Neuronal stem cell (in vitro differentiated cells): ENCODE measurements at regions not wholly inside any gene's neighbourhood (a gene's known extent, or its start where the extent isn't known, plus 50 kb on each side); places are given as distances from the start of the nearest gene placed in this dataset.

Source experiments
- DNase-seq: peaks from one replicate; pipeline ENCODE4 v3.0.0-alpha.2; 2013; ENCODE audit warnings: low spot score
- H2AFZ ChIP-seq: one replicate; pipeline ENCODE4 v1.6.1; 2013; ENCODE audit warnings: mild to moderate bottlenecking, low read length, inconsistent platforms
- H2AK5ac ChIP-seq: 2 replicates; pipeline ENCODE4 v1.6.1; 2013; ENCODE audit warnings: low read depth, mild to moderate bottlenecking, inconsistent platforms, low read length, moderate library complexity, mixed read lengths
- H2BK120ac ChIP-seq: 2 replicates; pipeline ENCODE4 v1.6.1; 2013; ENCODE audit warnings: low read depth, mild to moderate bottlenecking, inconsistent platforms, low read length, moderate library complexity, mixed read lengths
- H2BK12ac ChIP-seq: one replicate; pipeline ENCODE4 v1.6.1; 2013; ENCODE audit warnings: low read length, inconsistent platforms
- H2BK15ac ChIP-seq: 2 replicates; pipeline ENCODE4 v1.6.1; 2013; ENCODE audit warnings: mild to moderate bottlenecking, low read length, inconsistent platforms, mixed read lengths
- H2BK5ac ChIP-seq: one replicate; pipeline ENCODE4 v1.6.1; 2013; ENCODE audit warnings: inconsistent platforms, mild to moderate bottlenecking, low read length, moderate library complexity
- H3K14ac ChIP-seq: one replicate; pipeline ENCODE4 v1.6.1; 2013; ENCODE audit warnings: low read length, inconsistent platforms
- H3K18ac ChIP-seq: 2 replicates; pipeline ENCODE4 v1.6.1; 2013; ENCODE audit warnings: low read length, inconsistent platforms
- H3K23ac ChIP-seq: 2 replicates; pipeline ENCODE4 v1.6.1; 2013; ENCODE audit warnings: low read depth, mild to moderate bottlenecking, mixed read lengths, low read length, inconsistent platforms; ENCODE audit not compliant: poor library complexity
- H3K27ac ChIP-seq: replicated peaks from 3 replicates; pipeline ENCODE4 v1.5.1; 2013; ENCODE audit warnings: low read length, inconsistent platforms
- H3K27me3 ChIP-seq, 3 experiments: 2 replicates each; pipeline ENCODE4 v1.6.1; 2013; ENCODE audit warnings: low read length in 3 of 3, mild to moderate bottlenecking in 2 of 3, inconsistent platforms in 1 of 3, low read depth in 1 of 3, mixed read lengths in 1 of 3, moderate library complexity in 1 of 3; ENCODE audit not compliant: control insufficient read depth in 3 of 3, insufficient read depth in 3 of 3
- H3K36me3 ChIP-seq, 2 donors: replicated peaks in 1 of 2; 2 replicates each; pipeline ENCODE4 v1.6.1; 2013; ENCODE audit warnings: low read length in 2 of 2; ENCODE audit not compliant: control insufficient read depth in 2 of 2, insufficient read depth in 2 of 2
- H3K4ac ChIP-seq: 2 replicates; pipeline ENCODE4 v1.6.1; 2013; ENCODE audit warnings: inconsistent platforms, mild to moderate bottlenecking, low read length, moderate library complexity
- H3K4me1 ChIP-seq, 2 donors: 1 replicate in 1 of 2; 2 replicates in 1 of 2; pipeline ENCODE4 v1.6.1; 2013; ENCODE audit warnings: low read length in 2 of 2, low read depth in 1 of 2; ENCODE audit not compliant: control insufficient read depth in 2 of 2, insufficient read depth in 1 of 2
- H3K4me2 ChIP-seq: one replicate; pipeline ENCODE4 v1.6.1; 2013; ENCODE audit warnings: mild to moderate bottlenecking, low read length, inconsistent platforms; ENCODE audit not compliant: insufficient read depth, poor library complexity, severe bottlenecking
- H3K4me3 ChIP-seq, 2 donors: 2 replicates each; pipeline ENCODE4 v1.5.1; 2013; ENCODE audit warnings: low read length in 2 of 2, mild to moderate bottlenecking in 2 of 2, inconsistent platforms in 1 of 2, moderate library complexity in 1 of 2
- H3K79me1 ChIP-seq: one replicate; pipeline ENCODE4 v1.6.1; 2013; ENCODE audit warnings: low read depth, mild to moderate bottlenecking, inconsistent platforms, low read length, moderate library complexity
- H3K9ac ChIP-seq: one replicate; pipeline ENCODE4 v1.6.1; 2013; ENCODE audit warnings: mild to moderate bottlenecking, low read depth, low read length, inconsistent platforms; ENCODE audit not compliant: poor library complexity
- H3K9me3 ChIP-seq, 2 donors: replicated peaks in 1 of 2; 2 replicates each; pipeline versions ENCODE3 to v1.6.1; 2013; ENCODE audit warnings: low read length in 2 of 2, mild to moderate bottlenecking in 2 of 2, inconsistent platforms in 1 of 2, low read depth in 1 of 2, mixed read lengths in 1 of 2, moderate library complexity in 1 of 2; ENCODE audit not compliant: control insufficient read depth in 2 of 2, insufficient read depth in 1 of 2
- H4K8ac ChIP-seq: one replicate; pipeline ENCODE4 v1.6.1; 2013; ENCODE audit warnings: low read depth, mild to moderate bottlenecking, inconsistent platforms, low read length, moderate library complexity
- H4K91ac ChIP-seq: one replicate; pipeline ENCODE4 v1.6.1; 2013; ENCODE audit warnings: low read length, low read depth, mild to moderate bottlenecking, inconsistent platforms; ENCODE audit not compliant: poor library complexity
- WGBS, 2 donors: extraction: QIAGEN DNeasy Blood & Tissue Kit; methylation state at CpG; one replicate each; pipeline ENCODE4 v1.1.7; 2013; ENCODE audit warnings: missing lambda C conversion rate in 2 of 2, mixed read lengths in 1 of 2; ENCODE audit not compliant: insufficient read length in 2 of 2, insufficient replicate concordance in 1 of 2; ENCODE audit errors: extremely low coverage in 2 of 2; 5-methylcytosine and 5-hydroxymethylcytosine counted together

GRCh38 chr3:135788978-135789377 is 176.6 kb upstream of the PPP2R3A start:
- Histone ChIP-seq H2BK15ac (no peak overlapping the region), H3K4me2 (no peak overlapping the region), H2BK5ac (no peak overlapping the region), H3K23ac (no peak overlapping the region), H4K8ac (no peak overlapping the region), H3K27me3 (no peaks in the 10 kb centered on the region), H4K91ac (no peak overlapping the region), H2AFZ (no peak overlapping the region), H3K18ac (no peak overlapping the region), H3K27ac (no peak overlapping the region), H3K79me1 (no peaks in the 10 kb centered on the region), H3K36me3 (no peaks in the 10 kb centered on the region), H3K9ac (no peak overlapping the region), H3K4me3 (no peak overlapping the region), H2BK12ac (no peak overlapping the region), H3K14ac (no peak overlapping the region), H2BK120ac (no peak overlapping the region), H2AK5ac (no peak overlapping the region), H3K4me1 (no peaks in the 10 kb centered on the region), H3K4ac (no peak overlapping the region), H3K9me3 (no peaks in the 10 kb centered on the region)
- no CpG with 5 or more reads among the region's 2 CpGs for WGBS, 2 donors
- no peak for DNase-seq

GRCh38 chr3:135792174-135792573 is 173.4 kb upstream of the PPP2R3A start:
- Histone ChIP-seq H3K9ac (no peak overlapping the region), H3K4me2 (no peak overlapping the region), H2BK5ac (no peak overlapping the region), H4K91ac (no peak overlapping the region), H3K27me3 (no peaks in the 10 kb centered on the region), H2BK12ac (no peak overlapping the region), H3K4me1 (no peaks in the 10 kb centered on the region), H4K8ac (no peak overlapping the region), H2AFZ (no peak overlapping the region), H2BK120ac (no peak overlapping the region), H3K36me3 (no peaks in the 10 kb centered on the region), H2AK5ac (no peak overlapping the region), H3K18ac (no peak overlapping the region), H3K27ac (no peak overlapping the region), H3K14ac (no peak overlapping the region), H3K4me3 (no peak overlapping the region), H3K79me1 (no peaks in the 10 kb centered on the region), H3K9me3 (no peaks in the 10 kb centered on the region), H3K23ac (no peak overlapping the region), H3K4ac (no peak overlapping the region), H2BK15ac (no peak overlapping the region)
- no CpG with 5 or more reads among the region's 6 CpGs for WGBS, 2 donors
- no peak for DNase-seq

GRCh38 chr3:135792858-135793475 is 172.6 kb upstream of the PPP2R3A start:
- no peak overlapping the region for H3K27ac ChIP-seq
- WGBS, 2 donors = no CpG with 5 or more reads among the region's 2 CpGs
- no peak overlapping the region for H3K14ac ChIP-seq
- no peak overlapping the region for H4K91ac ChIP-seq
- H2AFZ ChIP-seq = no peak overlapping the region
- H2BK15ac ChIP-seq = no peak overlapping the region
- no peak overlapping the region for H3K4me3 ChIP-seq
- DNase-seq = no peak
- no peaks in the 10 kb centered on the region for H3K27me3 ChIP-seq
- H3K23ac ChIP-seq = no peak overlapping the region
- no peak overlapping the region for H2BK5ac ChIP-seq
- H3K9ac ChIP-seq = no peak overlapping the region
- no peak overlapping the region for H3K4ac ChIP-seq
- H2AK5ac ChIP-seq = no peak overlapping the region
- H2BK12ac ChIP-seq = no peak overlapping the region
- H4K8ac ChIP-seq = no peak overlapping the region
- no peaks in the 10 kb centered on the region for H3K9me3 ChIP-seq
- no peaks in the 10 kb centered on the region for H3K36me3 ChIP-seq
- no peaks in the 10 kb centered on the region for H3K79me1 ChIP-seq
- H2BK120ac ChIP-seq = no peak overlapping the region
- no peak overlapping the region for H3K4me2 ChIP-seq
- no peak overlapping the region for H3K18ac ChIP-seq
- no peaks in the 10 kb centered on the region for H3K4me1 ChIP-seq

- Histone ChIP-seq H3K4me3 (no peak overlapping the region), H4K91ac (no peak overlapping the region), H3K4me1 (peaks cover 0 to 8% of the 10 kb centered on the region in 2 donors), H3K4me2 (no peak overlapping the region), H2BK5ac (no peak overlapping the region), H3K18ac (no peak overlapping the region), H3K36me3 (no peaks in the 10 kb centered on the region), H3K9me3 (no peaks in the 10 kb centered on the region), H3K27ac (no peak overlapping the region), H4K8ac (no peak overlapping the region), H3K14ac (no peak overlapping the region), H2BK12ac (no peak overlapping the region), H2BK15ac (no peak overlapping the region), H2AK5ac (no peak overlapping the region), H2BK120ac (no peak overlapping the region), H3K23ac (no peak overlapping the region), H3K27me3 (no peaks in the 10 kb centered on the region), H3K79me1 (no peaks in the 10 kb centered on the region), H2AFZ (no peak overlapping the region), H3K9ac (no peak overlapping the region), H3K4ac (no peak overlapping the region)
- no peak for DNase-seq
- no CpG with 5 or more reads among the region's 5 CpGs for WGBS, 2 donors
Measured at GRCh38 chr3:135800071-135800549, 165.4 kb upstream of the PPP2R3A start.
